ENCODE measurements at regions not wholly inside any gene's neighbourhood (a gene's known extent, or its start where the extent isn't known, plus 50 kb on each side); places are given as distances from the start of the nearest gene placed in this dataset.

- no peak overlapping the region for H3K9ac ChIP-seq (ENCODE audit: insufficient read depth, low read length, poor library complexity, severe bottlenecking)
- peaks cover 5 to 12% of the 10 kb centered on the region in 2 donors for H3K27me3 ChIP-seq (ENCODE audit: control insufficient read depth in 2 of 2, insufficient read depth in 2 of 2, low read length in 2 of 2)
- no peak overlapping the region for H2AFZ ChIP-seq (ENCODE audit: insufficient read depth, low read depth, low read length, poor library complexity, severe bottlenecking)
- Mint-ChIP-seq H3K4me3 (no peak overlapping the region), H3K27ac (peak overlapping the region in 1 of 7 donors; percentile 42), H3K4me1 (peaks cover 4% of the 10 kb centered on the region), H3K36me3 (no peaks in the 10 kb centered on the region), H3K27me3 (ENCODE audit: low read depth in 3 of 3) (peaks cover 4 to 25% (median 10%) of the 10 kb centered on the region in 3 donors), H3K9me3 (peaks cover 0 to 5% (median 2%) of the 10 kb centered on the region in 7 donors)
- no peak overlapping the region for H3K4me3 ChIP-seq (replicated peaks in 1 of 3; ENCODE audit: low read depth in 2 of 3, low read length in 3 of 3)
- H3K9me3 ChIP-seq (replicated peaks in 1 of 2; ENCODE audit: control insufficient read depth in 1 of 2, insufficient read depth in 1 of 2, low read length in 2 of 2), result no peaks in the 10 kb centered on the region
- H3K36me3 ChIP-seq (replicated peaks in 1 of 2; ENCODE audit: control insufficient read depth in 1 of 2, insufficient read depth in 2 of 2, low read length in 2 of 2), result no peaks in the 10 kb centered on the region
- peaks cover 0 to 3% of the 10 kb centered on the region in 2 donors for H3K4me1 ChIP-seq (ENCODE audit: control insufficient read depth in 1 of 2, insufficient read depth in 2 of 2, low read length in 2 of 2)
- H3K4me2 ChIP-seq (replicated peaks; ENCODE audit: extremely low read depth, low read length, poor library complexity, severe bottlenecking), result no peak overlapping the region
- intact Hi-C loops (cut with micrococcal nuclease), result no loop called here
- no peak for DNase-seq
- WGBS (ENCODE audit: insufficient coverage), result 100% methylated on average over 1 of the region's 1 CpG
- no peak overlapping the region for H3K27ac ChIP-seq (ENCODE audit: low read depth in 1 of 2, low read length in 2 of 2)
- no peak for TF ChIP-seq CTCF (IDR thresholded peaks at IDR 0.05)
- H4K20me1 ChIP-seq (ENCODE audit: insufficient read depth, low read length), result no peaks in the 10 kb centered on the region
- H3K79me2 ChIP-seq (ENCODE audit: insufficient read depth, low read length), result no peaks in the 10 kb centered on the region
These were observed 505.8 kb downstream of the EBF1 start for GRCh38 chr5:158593925-158594324.

- no peak for TF ChIP-seq CTCF (IDR thresholded peaks at IDR 0.05)
- H3K4me3 Mint-ChIP-seq, result no peak overlapping the region
- Histone ChIP-seq H3K4me3 (replicated peaks in 1 of 3; ENCODE audit: low read depth in 2 of 3, low read length in 3 of 3) (no peak overlapping the region), H3K36me3 (replicated peaks in 1 of 2; ENCODE audit: control insufficient read depth in 1 of 2, insufficient read depth in 2 of 2, low read length in 2 of 2) (no peaks in the 10 kb centered on the region), H2AFZ (ENCODE audit: insufficient read depth, low read depth, low read length, poor library complexity, severe bottlenecking) (no peak overlapping the region), H3K27ac (ENCODE audit: low read depth in 1 of 2, low read length in 2 of 2) (no peak overlapping the region), H3K4me2 (replicated peaks; ENCODE audit: extremely low read depth, low read length, poor library complexity, severe bottlenecking) (no peak overlapping the region), H4K20me1 (ENCODE audit: insufficient read depth, low read length) (no peaks in the 10 kb centered on the region), H3K4me1 (ENCODE audit: control insufficient read depth in 1 of 2, insufficient read depth in 2 of 2, low read length in 2 of 2) (no peaks in the 10 kb centered on the region), H3K9ac (ENCODE audit: insufficient read depth, low read length, poor library complexity, severe bottlenecking) (no peak overlapping the region), H3K9me3 (replicated peaks in 1 of 2; ENCODE audit: control insufficient read depth in 1 of 2, insufficient read depth in 1 of 2, low read length in 2 of 2) (no peaks in the 10 kb centered on the region), H3K79me2 (ENCODE audit: insufficient read depth, low read length) (no peaks in the 10 kb centered on the region), H3K27me3 (ENCODE audit: control insufficient read depth in 2 of 2, insufficient read depth in 2 of 2, low read length in 2 of 2) (peaks cover 9 to 12% of the 10 kb centered on the region in 2 donors)
- no peaks in the 10 kb centered on the region for H3K36me3 Mint-ChIP-seq
- DNase-seq, result no peak
- H3K27ac Mint-ChIP-seq, result no peak overlapping the region
- peaks cover 0 to 5% (median 0%) of the 10 kb centered on the region in 7 donors for H3K9me3 Mint-ChIP-seq
- H3K4me1 Mint-ChIP-seq, result no peaks in the 10 kb centered on the region
- intact Hi-C loops (cut with micrococcal nuclease), result no loop called here
- WGBS (ENCODE audit: insufficient coverage), result 73% methylated on average over 2 of the region's 7 CpGs
- H3K27me3 Mint-ChIP-seq (ENCODE audit: low read depth in 3 of 3), result peaks cover 8 to 28% (median 9%) of the 10 kb centered on the region in 3 donors
These were observed 508.3 kb downstream of the EBF1 start for GRCh38 chr5:158591301-158591863.
